Activated CD4-positive, alpha-beta T cell treated with anti-CD3 and anti-CD28 coated beads, Interleukin-2, amount 50 U/mL, for 16 hours (primary cell): ENCODE measurements at regions not wholly inside any gene's neighbourhood (a gene's known extent, or its start where the extent isn't known, plus 50 kb on each side); places are given as distances from the start of the nearest gene placed in this dataset.
"Not testable (repeated sequence)": the region's sequence is repeated elsewhere in the genome, so short reads cannot be mapped to it uniquely, and the experiment has no call there.

Experiments used
- DNase-seq: peaks from one replicate; pipeline ENCODE4 v3.0.0-alpha.2; 2020

DNA sequence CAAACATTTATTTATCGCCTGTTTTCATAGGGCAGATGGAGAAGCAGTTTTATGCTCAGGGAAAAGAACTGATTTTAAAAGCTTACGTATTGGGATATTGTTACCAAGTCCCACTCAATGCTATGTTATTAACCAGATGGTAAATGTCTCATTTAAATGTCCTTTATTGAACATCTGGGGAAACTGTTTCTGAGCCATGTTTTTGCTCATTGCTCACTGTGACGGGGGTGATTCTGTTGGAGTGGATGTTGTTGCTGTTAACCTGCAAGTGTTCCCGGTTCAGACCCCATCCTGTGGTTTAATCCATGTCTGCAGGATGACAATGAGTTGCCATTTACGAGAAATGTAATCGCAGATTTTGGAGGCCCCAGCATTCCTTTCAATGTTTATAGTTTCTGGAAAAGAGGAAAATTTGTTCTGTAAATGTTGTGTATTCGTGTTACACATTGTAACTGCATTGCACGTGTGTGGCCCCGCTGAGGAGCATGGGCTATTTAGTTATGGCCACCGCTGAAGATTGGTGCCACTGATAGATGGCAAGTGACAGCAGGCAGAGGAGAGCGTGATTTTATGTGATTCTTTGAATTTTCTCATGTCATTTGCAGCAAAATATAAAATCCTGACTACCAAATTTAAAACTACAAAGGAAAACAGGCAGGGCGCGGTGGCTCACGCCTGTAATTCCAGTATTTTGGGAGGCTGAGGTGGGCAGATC, 174.8 kb upstream of the COPS8 start:
- DNase-seq: no peak

DNA sequence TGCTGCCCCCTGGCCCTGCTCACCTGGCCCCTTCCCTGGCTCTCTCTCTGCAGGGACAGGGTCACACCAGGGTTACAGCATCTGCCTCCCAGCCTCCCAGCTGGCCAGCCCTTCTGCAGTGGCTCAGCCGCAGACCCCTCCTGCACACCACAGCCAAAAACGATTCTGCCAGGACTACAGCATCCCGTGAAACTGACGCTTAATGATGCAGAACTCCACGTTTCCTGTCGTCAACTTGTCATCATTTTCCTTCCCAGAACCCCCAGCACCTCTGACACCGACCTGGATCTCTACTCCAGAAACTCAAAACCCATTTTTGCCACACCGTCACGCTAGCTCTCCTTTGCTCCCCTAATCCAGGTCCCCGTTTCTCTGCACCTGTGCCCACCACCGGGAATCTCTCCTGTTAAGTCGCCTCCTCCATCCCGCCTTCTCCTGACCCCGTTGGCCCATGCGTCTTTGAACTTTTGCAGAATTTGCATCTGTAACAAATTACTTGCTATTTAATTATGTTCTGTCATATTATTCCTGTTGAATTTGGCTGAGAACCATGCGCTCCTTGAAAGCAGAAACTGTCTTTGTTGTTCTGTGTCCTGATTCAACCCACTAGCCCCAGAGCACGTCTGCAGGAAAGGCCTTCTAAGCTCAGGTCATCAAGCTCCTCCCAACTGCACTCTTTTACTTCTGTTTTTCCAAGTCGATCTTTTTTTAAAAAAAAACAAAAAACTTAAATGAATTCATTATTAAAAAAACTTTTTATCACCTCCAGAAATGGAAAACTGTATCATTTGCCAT, 173.2 kb upstream of the COPS8 start:
- no peak for DNase-seq

DNA sequence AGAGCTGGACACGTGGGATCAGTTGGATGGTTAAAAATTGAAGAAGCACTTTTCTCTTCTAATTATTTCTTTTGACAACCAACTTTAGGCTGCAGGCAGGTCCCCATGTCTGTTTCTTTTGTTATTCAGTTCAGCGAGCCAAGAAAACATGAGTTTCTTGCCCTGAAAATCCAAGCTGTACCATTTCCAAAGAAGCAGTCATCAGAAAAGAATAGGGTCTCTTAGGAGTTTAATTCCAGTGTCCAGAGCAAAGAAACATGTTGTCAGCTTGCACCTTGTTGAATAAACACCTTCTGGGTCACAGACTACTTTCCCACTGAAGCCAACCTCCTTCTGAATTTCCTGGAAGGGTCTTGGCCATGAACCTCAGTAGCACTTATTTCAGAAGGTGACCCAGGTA, 170.5 kb upstream of the COPS8 start:
- no peak for DNase-seq

DNA sequence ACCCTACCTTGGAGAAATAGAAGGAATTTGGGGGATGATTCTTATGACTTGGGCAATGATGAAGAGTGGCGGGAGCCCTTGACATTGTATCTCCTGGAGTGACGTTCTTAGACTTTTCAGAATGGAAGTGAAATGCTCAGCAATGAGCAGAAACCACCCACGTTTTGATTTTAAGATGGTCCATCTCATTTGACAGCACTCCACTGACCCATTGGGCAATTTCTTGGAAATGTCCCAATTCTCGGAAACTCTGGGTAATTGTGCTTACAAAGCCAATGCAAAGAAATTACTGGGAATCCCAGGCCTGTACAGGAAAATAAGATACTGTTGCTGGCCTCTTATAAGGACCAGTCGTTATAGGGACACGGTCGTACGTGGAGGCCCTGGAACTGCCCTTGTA, 170.0 kb upstream of the COPS8 start:
- DNase-seq: no peak

DNA sequence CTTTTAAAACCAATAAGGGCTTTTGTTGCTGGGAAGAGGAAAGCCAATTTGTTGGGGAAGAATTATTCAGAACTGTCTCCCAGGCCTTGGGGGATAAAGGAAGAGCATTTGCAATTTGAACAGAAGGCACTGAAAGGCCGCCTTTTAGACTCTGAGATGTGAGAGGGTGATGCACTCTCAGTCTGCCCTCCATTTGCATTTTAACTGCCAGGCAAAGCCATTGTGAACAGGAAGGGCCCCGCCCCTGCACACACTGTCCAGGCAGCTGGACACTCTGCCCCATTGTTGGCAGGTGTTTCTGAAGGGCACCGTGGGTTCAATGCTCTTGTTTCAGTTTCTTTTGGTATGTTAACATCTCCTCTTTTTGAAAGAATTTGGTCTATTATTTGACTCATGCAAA, 169.5 kb upstream of the COPS8 start:
- DNase-seq: no peak

DNA sequence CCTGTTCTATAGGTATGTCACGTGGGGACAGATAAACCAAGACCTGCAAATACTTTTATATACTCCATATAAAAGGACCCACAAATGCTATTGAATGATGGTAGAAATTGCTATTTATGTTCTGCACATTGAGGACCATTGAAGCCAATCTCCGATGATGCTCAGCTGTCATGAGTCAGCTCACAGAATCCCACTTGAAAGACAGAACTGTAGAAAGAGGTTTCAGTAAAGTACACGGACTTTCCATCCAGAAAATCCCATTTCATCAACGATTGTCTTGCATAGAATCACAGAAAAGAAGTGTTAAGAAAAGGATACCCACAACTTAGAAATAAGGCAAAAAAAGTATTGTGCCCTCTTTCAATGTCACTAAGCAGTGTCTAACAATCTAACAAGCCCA, 169.0 kb upstream of the COPS8 start:
- no peak for DNase-seq

DNA sequence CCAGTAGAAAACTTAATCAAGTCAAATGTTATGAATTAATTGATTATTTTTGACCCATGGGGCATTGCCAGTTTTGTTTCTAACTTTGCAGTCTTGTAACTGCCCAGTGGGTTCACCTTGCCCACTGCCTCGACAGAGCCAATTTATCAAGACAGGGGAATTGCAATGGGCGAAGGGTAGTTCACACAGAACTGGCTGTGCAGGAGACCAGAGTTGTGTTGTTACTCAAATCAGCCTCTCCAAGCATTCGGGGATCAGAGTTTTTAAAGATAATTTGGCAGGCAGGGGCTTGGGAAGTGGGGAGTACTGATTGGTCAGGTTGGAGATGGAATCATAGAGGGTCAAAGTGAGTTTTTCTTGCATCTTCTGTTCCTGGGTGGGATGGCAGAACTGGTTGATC, 168.5 kb upstream of the COPS8 start:
- DNase-seq: no peak

DNA sequence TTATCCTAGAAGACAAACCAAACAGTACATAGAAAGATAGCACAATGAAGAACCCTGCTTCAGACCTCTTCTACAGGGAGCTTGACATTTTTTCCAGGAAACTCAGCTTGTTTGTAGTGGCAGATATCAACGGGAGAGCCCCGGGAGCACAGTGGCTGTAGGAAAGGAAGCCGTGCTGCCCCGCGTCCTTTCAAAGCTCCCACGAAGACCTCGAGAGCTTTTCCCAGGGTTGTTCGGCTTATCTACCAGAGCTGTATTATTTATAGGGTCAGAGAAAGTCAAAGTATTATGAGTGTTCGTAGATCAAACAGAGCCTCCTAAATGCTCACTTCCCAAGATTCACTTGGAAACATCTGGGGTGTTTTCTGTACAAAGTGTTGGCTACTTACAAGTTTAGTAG, 167.1 kb upstream of the COPS8 start:
- no peak for DNase-seq

DNA sequence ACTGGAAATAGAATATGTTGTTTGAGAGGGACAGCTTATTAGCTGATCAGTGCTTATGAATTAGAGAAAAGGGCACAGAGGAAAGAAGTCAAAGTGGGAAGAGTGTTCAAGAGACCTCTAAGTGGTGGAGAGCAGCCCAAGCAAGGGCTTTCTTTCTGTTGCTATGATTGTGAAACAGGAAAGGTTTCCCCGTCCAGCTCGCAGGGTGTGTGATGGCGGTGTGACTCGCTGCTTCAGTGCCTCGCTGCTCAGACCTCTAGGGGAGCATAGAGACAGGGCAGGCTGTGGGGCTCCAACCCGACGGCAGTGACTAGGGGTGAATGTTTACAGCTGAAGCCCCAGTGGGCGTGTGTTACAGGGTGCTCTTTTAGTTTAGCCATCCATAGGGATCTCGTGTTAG, 166.5 kb upstream of the COPS8 start:
- DNase-seq: no peak

DNA sequence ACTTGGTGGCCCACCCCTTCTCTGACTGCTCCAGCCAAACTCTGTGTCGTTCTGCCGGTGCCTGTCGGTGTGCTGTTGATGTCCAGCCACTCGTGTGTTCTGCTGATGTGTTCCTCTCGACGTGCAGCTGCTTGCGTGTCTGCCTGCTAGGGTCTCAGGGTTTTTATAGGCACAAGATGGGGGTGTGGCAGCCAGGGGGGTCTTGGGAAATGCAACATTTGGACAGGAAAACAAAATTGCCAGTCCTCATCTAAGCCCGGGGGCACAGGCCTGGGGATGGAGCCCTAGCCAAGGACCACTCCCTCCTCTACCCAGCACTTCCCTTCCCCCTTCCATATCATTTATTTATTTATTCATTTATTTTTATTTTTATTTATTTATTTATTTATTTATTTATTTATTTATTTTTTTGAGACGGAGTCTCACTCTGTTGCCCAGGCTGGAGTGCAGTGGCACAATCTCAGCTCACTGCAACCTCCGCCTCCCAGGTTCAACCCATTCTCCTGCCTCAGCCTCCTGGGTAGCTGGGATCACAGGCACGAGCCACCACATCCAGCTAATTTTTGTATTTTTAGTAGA, 165.8 kb upstream of the COPS8 start:
- DNase-seq: not testable (repeated sequence)

DNA sequence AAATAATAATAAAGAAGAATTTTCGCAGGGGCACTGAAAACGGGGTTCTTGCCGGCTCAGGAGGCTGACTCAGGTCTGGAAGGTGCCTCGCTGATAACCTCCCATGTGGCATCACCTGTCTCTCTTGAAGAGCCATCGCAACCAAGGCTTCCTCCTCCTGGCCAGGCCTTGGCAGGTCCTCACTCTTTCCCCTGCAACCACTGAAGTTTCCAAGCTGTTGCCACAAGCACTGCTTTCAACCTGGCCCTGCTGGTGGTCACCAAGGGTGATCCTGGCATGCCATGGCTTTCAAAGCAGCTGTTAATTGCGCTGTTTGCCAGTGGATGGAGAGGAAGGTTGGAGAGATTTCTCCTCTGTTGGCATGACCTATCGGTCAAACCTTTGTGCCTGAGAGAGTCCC, 163.6 kb upstream of the COPS8 start:
- DNase-seq: no peak

DNA sequence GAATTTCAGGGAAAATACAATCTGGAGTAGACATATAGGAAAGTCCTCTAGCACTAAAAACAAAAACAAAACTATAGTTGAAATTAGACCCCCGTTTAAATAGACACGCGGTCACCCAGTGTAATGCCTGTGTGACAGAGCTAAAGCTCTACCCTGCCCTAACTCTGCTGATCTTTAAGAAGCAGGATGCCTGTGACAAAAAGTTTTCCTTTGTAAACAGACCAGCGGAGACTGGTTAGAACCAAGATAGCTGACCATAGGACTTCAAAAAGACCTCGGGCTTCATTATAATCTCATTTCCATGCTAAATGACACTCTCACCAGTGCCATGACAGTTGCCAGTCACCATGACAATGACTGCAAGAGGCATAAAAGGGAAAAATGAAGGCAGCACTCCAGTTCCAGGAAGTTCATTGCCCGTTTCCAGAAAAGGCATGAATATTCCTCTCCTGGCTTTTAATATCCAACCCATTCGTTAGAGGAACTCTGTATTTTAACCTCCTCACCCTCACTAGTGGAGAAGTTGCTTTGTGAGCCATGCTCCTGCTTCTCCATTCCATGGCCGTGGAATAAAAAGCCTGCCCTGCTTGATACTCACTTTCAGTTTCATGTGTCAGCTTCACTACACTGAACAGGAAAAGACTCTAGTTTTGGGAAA, 157.2 kb upstream of the COPS8 start:
- DNase-seq: no peak

DNA sequence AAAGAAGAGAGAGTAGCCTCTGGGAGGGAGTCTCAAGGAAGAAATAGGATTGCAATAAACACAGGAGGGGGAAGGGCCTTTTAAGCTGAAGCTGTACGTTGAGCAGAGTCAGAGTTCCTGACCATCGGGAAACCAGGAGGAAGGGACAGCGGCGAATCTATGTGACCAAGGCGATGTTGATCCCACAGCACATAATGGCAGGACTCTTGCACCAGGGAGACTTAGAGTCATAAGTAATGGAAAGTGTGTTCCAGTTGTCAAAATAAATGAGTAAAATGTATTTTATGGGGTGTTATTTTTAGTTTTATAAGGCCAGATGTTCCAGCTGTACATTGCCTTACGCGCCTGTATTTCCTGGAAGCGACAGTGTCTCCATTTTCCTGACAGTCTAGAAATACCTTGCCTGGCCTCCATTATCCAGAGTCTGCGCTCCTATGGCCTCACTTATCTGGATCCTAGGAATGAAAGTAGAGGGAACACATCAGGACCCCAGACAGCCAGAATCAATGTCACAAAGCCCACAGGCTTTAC, 152.8 kb upstream of the COPS8 start:
- DNase-seq: no peak

DNA sequence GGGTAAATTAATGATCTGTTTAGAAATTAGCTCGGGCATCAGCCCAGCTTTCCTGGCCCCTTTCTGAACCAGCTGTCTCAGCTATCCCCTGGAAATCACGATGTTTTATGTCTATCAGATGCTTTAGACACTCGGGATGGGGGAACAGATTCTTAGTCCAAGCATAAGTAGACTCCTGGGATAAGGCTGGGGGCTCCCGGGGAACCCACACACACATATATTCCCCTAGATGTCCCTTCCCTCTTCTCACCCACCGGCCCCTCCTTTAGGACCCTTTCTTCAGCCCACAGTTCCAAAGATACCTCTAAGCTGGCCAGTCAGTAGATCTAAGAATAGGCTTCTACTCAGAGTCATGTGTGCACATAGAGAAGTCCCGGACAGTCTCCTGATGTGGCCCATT, 151.5 kb upstream of the COPS8 start:
- DNase-seq: no peak

DNA sequence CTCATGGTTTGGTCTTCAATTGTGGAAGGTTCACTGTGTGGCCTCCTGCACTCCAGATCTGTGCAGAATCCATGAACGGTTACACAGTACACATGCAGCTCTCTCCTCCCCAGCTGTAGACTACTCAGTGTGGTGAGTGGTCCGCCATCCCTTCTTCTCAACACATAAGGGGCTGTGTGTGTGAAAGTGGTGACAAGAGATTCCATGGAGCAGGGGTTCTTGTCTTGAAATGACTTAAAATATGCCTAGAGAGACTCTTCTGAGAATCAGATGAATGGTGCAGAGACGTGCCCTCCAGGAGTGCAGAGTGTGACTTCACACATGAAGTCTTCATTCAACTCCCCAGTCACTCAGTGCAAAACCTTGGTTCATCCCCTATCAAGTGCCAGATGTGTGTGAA, 151.0 kb upstream of the COPS8 start:
- no peak for DNase-seq

DNA sequence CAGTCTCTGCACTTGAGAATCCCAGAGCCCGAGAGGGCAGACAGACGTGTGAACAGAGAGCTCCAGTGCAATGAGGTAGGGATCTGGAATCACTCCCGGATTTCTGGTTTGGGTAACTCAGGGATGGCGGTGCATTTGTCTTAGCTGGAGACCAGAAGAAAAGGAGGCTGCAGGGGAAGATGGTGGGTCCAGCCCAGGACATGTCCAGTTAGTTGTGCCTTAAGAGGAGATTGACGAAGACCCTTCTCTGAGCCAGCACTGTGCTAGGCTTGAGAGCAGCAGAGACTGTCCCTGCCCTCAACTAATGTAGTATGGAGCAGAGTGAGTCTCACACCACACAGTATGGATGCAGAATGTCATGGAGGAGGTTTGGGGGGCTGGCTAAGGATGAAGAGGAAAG, 150.6 kb upstream of the COPS8 start:
- no peak for DNase-seq

DNA sequence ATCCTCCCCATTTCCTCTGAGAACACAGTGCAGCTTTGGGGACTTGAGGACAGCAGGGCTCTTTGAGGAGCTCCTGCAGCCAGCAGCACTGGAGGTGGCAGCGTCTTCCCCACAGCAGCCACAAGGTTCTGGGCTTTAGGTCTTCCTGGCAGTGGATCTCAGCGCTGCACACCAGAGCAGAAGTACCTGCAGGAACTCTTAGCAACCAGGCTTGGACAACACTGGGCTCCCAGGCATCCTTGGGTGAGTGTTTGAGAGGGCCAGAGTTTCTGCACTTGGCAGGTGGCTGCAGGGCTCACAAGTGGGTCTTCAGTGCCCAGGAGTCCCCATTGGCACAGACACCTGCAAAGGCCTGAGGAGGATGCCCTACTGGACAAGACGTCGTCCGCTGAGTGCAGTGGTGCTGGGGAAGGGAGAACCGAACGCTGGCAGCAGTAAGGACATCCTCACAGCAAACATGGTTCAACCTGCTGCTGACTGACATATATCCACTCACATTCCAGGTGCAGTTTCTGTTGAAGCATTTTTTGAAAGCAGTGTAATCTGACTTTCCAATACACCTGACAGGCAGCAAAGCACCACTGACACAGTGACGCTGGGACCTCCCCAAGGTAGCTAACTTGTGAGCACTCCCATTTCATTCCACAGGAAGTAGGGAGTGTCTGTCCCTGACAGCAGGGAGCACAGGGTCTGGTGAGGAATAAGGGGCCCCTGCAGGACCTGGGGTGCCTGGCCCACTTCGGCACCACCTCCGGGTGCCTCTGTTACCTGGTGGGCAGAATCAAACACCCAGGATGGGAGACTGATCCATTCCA, 149.9 kb upstream of the COPS8 start:
- no peak for DNase-seq

DNA sequence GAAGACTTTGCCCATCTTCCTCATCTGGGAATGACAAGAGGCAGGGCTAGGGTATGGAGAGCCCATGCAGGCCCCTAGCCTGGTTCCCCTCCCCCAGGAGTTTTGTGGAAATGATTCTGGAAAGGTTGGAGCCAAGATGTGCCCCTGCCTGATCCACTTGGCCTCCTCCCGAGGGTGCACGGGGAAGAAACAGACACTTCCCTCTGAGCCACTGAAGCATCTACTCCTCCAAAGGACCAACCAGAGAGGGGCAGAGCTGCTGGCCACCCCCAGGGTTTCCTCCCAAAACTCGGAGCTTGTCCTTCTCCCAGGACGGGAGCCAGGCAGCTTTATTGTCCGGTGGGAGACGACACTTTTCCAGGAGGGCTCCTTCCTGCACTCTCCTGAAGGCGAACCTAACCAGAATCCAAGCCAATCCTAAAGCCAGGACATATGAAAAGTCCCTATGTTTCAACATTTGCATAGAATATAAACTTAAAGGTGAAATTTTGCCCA, 149.2 kb upstream of the COPS8 start:
- DNase-seq: no peak

DNA sequence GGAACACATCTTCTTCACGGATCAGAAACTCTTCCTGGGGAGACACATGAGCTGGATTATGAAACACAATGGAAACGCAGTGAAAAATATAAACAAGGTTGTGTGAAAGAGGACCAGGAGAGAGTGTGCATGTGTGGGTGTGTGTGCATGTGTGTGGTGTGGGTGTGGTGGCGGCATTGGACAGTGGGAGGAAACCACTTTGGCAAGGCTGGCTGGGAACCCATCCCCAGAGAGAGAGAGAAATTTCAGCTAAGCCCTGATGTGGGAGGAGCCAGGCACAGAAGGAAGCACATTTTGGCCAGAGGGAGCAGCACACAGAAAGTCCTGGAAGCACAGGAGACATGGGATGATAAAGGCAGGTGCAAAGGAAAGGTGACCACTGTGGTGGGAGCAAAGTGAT, 147.6 kb upstream of the COPS8 start:
- no peak for DNase-seq

DNA sequence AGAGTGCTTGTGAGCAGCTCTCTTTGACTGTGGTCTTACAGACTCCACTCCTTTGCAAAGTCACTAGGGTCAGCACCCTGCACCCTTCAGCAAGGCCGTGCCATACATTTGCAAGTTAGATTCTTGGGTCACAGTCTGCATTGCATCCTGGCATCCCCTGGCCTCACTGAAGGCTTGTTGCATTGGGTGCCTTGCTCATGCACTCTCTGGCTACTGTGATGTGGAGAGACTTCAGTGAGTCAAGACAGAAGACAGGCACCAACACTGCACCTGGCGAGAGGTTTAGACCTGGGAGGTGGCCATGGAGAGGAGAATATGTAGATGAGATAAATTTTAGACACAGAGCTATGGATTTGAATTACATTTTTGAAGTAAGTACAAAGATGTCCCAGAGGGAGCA, 146.4 kb upstream of the COPS8 start:
- no peak for DNase-seq

DNA sequence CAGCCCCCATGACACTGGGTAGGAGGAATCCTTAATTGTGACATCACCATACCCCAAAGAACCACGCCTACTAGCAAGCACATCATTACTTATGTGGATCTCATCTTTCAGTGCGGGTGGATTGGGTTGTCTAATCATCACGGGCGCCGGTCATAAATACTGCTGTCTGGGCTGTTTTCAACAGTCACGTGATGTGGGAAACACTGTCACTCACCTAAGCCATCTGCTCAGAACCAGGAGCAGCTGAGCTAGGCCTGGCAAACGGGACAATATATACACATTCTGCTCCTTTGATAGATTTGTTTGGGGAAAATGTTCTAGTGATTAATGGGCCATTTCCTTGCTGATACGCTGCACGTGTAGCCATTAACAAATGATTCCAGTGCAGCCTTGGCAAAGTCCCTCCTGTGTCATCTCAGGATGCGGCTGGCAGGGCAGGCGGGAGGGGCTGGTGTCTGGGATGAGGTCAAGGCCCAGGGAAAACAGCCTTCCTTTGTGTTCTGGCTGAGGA, 145.9 kb upstream of the COPS8 start:
- DNase-seq: no peak

DNA sequence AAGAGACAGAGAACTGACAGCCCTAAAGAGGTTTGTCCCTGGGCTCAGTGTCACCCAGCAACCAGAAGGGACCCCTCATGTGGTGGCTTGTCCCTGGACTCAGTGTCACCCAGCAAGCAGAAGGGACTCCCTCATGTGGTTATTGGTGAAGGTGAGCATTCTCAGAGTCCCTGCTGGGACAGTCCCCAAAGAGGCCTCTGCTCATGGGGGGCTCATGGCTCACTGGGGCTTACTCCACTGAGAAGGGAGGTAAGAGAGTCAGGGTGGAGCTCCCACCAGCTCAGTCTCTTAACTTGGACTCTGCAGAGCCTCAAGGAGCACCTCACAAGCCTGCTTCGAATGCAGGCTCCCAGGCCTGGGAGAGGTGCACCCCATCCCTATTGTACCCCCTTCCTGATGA, 145.2 kb upstream of the COPS8 start:
- no peak for DNase-seq
